NCI-H69 (cell line): ENCODE measurements at regions not wholly inside any gene's neighbourhood (a gene's known extent, or its start where the extent isn't known, plus 50 kb on each side); places are given as distances from the start of the nearest gene placed in this dataset.

Experiments
- DNase-seq: peaks from one replicate; lab custom pipeline; 2025; lab: John Stamatoyannopoulos, UW

GRCh38 chr2:156647377-156648010 is 211.3 kb downstream of the GPD2 start:
- DNase-seq = no peak

DNA sequence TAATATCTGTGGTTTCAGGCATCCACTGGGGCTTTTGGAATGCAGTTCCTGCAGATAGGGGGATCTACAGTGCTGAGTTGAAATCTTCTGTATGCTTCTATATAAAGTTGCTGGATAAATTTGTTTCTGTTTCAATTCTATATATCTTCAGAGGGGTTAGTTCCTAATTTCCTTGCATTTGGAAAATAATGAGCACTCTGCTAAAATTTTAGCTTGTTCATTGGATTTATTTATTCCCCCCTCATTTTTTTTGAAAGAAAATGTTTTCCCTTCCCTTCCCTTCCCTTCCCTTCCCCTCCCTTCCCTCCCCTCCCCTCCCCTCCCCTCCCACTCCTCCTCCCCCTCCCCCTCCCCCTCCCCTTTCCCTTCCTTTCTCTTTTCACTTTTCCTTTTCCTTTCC is 212.3 kb downstream of the GPD2 start:
- no peak for DNase-seq

DNA sequence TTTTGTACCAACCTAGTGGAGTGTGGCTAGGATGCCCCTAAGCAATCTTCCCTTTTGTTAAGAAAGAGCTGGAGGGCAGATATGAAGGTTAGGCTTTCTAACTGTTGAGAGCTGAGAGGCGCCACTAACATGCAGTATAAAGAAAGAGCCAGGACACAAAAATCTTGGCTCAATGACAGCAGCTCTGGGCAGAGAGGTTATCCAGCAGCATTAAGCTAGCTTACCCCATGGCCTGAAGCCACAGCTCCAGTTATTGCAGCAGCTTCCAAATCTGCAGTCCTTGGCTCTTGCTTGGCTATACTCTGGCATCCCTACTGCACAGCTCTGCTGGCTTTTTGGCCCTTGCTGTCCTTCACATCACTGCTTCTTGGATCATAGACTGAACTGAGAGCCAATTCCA is 213.4 kb downstream of the GPD2 start:
- DNase-seq = no peak

DNA sequence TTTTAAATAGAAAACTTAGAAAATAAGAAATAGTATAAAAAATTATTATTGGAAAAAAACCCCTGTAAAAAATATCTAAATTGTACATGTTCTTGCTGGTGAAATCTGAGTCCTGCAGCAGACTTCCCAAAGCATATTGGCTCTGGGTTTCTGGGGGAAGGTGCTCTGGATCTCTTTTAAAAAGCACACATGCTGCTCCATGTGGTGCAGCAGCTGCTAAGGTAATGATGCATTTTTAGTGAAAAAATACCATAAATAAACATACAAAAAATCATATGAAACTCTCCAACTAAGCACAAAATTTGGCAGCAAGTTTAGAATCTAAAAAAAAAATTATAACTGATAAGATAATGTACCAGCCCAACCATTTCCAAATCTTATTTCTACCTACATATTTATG is 216.5 kb downstream of the GPD2 start:
- DNase-seq = no peak

DNA sequence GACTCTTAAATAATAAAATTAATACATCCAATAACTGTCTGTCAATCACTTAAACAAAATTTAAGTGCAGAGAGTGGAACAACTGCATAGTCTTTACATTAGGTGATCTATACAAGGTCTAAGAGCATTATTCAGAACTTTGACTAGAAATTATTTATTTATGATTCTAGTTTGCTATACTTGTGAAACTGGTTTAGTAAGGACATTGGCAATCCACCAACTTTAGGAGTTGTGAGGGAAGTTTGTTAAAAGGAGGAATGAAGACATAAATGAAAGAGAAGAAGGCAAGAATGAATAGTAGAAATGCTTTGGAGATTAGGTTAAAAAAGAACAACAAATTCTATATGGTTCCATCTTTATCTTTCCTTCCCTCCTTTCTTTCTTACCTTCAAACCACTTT is 217.5 kb downstream of the GPD2 start:
- no peak for DNase-seq

DNA sequence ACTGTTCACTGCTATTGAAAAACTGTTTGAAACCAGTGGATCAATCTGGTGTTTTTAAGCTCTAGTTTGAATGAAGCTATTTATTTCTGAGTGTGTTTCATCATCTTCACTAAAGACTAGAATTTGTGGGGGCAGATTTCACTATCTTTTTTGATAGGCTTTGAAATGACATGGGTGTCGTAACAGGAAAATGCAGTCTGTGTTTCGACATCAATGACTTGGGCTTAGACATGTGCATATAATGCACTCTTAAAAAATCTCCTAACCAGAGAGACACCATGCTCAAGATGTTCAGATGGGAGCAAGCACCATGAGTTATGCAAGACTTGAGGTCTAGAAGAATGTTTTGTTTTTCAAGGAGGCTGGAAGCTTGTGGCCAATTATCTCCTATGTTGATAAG is 221.6 kb downstream of the GPD2 start:
- DNase-seq = no peak

- no peak for DNase-seq
Measured at GRCh38 chr2:156659694-156660093, 223.5 kb downstream of the GPD2 start.

- DNase-seq = peak; percentile 8
Measured at GRCh38 chr2:156663757-156664409, 227.7 kb downstream of the GPD2 start.

DNA sequence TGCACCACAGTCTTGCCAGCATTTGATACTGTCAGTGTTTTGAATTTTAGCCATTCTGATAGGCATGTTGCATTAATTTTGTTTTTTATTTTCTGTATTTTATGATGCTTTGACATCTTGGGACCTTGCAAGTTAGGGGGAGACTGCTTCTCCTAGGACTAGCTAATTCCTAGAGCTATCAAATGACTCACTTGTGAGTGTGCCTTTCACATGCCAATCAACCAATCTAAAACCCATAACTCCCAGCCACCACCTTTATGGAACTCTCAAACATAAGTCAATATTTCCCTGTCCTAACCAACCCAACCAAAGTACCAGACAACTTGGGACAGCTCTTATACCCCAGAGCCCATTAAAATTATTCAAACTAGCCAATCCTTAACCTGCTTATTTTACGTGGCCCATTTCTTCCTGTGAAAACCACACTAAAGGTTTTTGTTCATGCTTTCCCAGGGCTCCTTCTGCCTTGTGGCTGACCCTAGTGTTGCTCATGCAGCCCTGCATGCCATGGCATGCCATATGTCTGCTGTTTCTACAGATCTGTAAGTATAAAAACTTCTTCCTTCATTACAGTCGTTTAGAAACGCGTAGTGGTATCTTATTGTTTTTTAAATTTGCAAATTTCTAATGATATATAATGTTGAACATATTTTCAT is 230.1 kb downstream of the GPD2 start:
- DNase-seq = no peak

- DNase-seq = no peak
Measured at GRCh38 chr2:156670104-156670503, 233.9 kb downstream of the GPD2 start.

DNA sequence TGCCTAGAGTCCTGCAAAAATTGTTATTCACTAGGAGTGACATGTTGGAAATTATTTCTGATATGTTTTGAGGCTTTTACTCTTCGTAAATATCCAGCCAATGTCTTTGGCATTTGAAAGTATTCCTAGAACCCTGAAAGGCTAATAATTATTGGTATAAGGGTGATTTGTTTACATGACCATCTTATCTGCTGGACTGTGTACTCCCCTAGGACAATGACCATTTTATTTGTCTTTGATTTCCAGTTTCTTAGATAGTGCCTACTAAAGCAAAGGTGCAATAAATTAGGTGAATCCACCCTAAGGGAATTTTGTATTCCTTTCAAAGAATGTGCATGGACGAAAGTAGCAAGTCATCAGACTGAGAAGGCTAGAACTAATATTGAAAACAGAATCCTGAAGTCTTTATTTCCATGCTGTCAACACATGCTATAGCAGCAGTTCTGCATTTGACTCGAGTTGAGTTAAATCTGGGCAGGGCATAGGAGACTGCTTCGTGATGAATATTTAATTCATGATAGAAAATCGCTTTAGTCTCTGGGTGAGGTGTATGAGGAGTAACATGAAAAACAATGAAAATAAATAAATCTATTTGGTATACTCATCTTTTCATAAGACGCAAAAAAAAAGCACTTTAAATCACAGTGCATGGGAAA is 235.7 kb downstream of the GPD2 start:
- DNase-seq = no peak

GRCh38 chr2:156672556-156673332 is 236.6 kb downstream of the GPD2 start:
- no peak for DNase-seq

DNA sequence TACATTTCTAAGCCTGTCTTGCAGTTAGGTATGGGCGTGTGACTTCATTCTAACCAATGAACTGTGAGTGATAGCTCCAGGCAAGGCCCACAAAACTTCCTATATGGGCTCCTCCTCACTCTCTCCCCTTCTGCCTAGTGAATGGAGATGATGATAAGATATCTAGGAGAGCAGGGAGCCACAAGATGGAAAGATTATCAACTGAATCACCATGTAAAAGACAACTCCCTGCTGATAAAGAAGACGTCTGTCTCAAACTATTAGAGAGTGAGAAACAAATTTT is 237.1 kb downstream of the GPD2 start:
- no peak for DNase-seq

DNA sequence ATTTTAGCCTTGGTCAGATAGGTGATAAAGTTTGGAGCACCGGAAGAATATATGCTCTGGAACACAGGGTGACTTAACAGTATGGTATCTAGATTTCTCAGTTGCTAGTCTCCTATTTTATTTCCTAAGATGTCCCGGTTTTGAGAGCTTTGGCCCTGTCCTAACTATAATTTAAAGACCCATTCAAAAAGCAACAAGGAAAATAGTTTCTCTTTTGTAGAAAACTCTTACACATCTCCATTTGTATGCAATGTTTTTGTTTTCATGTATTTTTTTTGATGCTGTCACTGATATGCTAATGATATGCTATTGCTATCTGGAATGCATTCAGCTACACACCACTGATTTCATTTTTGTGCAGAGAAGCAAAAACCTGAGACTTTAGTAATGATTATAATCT is 237.8 kb downstream of the GPD2 start:
- DNase-seq = no peak

DNA sequence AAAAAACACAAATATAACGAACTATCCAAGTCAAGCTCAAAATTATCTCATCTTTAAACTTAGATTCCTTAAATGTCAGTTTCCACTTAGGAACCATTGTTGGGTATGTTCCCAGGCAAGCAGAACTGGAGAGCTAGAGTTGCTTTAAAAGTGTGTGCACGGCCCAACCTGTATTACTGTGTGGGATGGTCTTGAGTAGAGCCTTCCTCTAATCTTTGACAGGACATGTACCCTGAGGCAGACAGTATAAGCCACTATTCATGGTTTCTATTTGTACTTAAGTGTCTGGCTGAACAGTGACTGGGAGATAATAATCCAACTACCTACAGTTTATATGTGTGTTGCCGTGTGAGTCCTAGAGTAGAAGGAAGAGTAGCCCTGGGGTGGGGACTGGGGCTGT is 239.7 kb downstream of the GPD2 start:
- DNase-seq = no peak

DNA sequence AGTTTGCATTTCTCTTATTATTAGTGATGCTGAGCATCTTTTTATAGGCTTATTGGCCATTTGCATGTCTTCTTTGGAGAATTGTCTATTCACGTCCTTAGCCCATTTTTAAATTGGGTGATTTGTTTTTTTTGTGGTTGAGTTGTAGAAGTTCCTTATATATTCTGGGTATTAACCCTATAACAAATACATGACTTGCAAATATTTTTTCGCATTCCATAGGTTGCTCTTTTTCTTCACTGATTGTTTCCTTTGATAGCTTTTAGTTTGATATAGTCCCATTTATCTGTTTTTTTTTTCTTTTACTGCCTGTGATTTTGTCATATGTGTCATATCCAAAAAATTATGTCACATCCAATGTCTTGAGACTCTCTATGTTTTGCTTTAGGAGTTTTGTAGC is 243.6 kb downstream of the GPD2 start:
- no peak for DNase-seq

DNA sequence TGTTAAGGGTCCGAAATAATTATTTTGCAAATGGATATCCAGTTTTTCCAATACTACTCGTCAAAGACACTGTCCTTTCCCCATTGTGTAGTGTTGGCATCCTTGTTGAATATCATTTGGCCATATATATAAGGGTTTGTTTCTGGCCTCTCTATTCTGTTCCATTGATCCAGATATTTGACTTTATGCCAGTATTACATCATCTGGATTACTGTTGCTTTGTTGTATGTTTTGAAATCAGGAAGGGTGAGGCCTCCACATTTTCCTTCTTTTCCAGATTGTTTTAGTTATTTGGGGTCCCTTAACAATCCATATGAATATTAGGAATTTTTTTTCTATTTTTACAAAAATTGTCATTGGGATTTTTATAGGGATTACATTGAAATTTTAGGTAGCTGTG is 244.1 kb downstream of the GPD2 start:
- no peak for DNase-seq

DNA sequence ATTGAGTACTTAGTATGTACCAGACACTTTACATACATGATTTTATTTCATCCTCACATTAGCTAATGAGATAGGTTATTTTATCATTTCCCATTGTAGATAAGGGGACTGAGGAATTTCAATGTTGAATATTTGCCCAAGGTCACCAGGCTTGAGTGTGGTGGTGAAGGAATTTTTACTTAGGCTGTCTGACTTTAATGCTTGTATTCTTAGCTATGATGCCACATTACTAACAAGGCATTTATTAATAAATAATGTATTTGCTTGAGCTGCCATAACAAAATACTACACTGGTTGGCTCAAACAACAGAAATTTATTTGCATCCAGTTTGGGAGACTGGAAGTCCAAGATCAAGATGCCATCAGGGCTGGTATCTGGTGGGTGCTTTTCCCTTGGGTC is 250.9 kb downstream of the GPD2 start:
- DNase-seq = no peak

- no peak for DNase-seq
Measured at GRCh38 chr2:156687715-156688114, 251.5 kb downstream of the GPD2 start.

GRCh38 chr2:156689939-156690338 is 253.8 kb downstream of the GPD2 start:
- DNase-seq = no peak

DNA sequence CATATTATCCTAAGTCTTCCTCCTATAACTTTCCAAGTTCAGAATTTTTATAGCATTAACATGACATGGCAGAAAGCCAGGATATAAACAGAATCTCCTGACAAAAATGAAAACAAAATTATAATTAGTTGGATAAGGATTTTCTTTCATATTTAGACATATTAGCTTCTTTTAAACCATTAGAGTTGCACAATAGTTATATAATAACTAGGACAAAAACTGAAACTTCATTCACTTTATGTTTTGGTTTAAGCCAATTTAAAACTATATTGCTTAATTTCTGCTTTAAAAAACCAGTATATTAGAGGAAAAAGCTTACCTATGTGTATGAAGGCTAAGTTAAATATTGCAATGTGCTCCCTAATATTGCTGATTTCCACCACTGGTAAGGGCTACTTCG is 254.8 kb downstream of the GPD2 start:
- no peak for DNase-seq

- DNase-seq = no peak
Measured at GRCh38 chr2:156695020-156695419, 258.8 kb downstream of the GPD2 start.

- no peak for DNase-seq
Measured at GRCh38 chr2:156695595-156695994, 259.4 kb downstream of the GPD2 start.
